ENCODE measurements at regions not wholly inside any gene's neighbourhood (a gene's known extent, or its start where the extent isn't known, plus 50 kb on each side); places are given as distances from the start of the nearest gene placed in this dataset.
A peak's percentile ranks its signal among the peaks of the same experiment; 100 is the strongest.

- no peak for DNase-seq
Observed at GRCh38 chr4:123577225-123577906, 180.8 kb downstream of the SPRY1 start.

GRCh38 chr4:123578276-123579029 lies 181.9 kb downstream of the SPRY1 start:
- no peak for DNase-seq

- no peak for DNase-seq
Observed at GRCh38 chr4:123579961-123580360, 183.4 kb downstream of the SPRY1 start.

GRCh38 chr4:123580981-123581664 lies 184.5 kb downstream of the SPRY1 start:
- no peak for DNase-seq

- no peak for DNase-seq
Observed at GRCh38 chr4:123581802-123582201, 185.2 kb downstream of the SPRY1 start.

- no peak for DNase-seq
Observed at GRCh38 chr4:123583043-123583442, 186.4 kb downstream of the SPRY1 start.

- DNase-seq, result no peak
Observed at GRCh38 chr4:123585111-123585510, 188.5 kb downstream of the SPRY1 start.

GRCh38 chr4:123587983-123588494 lies 191.4 kb downstream of the SPRY1 start:
- no peak for DNase-seq

GRCh38 chr4:123588631-123589241 lies 192.1 kb downstream of the SPRY1 start:
- no peak for DNase-seq

- no peak for DNase-seq
Observed at GRCh38 chr4:123589301-123589700, 192.7 kb downstream of the SPRY1 start.

GRCh38 chr4:123591875-123592274 lies 195.3 kb downstream of the SPRY1 start:
- no peak for DNase-seq

- no peak for DNase-seq
Observed at GRCh38 chr4:123593655-123594054, 197.1 kb downstream of the SPRY1 start.

- no peak for DNase-seq
Observed at GRCh38 chr4:123596805-123597204, 200.2 kb downstream of the SPRY1 start.

- DNase-seq, result no peak
Observed at GRCh38 chr4:123597586-123597985, 201.0 kb downstream of the SPRY1 start.

GRCh38 chr4:123598331-123598730 lies 201.7 kb downstream of the SPRY1 start:
- no peak for DNase-seq

GRCh38 chr4:123599061-123599919 lies 202.7 kb downstream of the SPRY1 start:
- DNase-seq, result peak; percentile 79

GRCh38 chr4:123599920-123600810 lies 203.6 kb downstream of the SPRY1 start:
- peak; percentile 97 for DNase-seq

GRCh38 chr4:123600987-123601904 lies 204.7 kb downstream of the SPRY1 start:
- DNase-seq, result no peak

- DNase-seq, result no peak
Observed at GRCh38 chr4:123602007-123602406, 205.4 kb downstream of the SPRY1 start.

- no peak for DNase-seq
Observed at GRCh38 chr4:123603165-123603564, 206.6 kb downstream of the SPRY1 start.

All from GF-D8 (cell line).